ENCODE measurements at regions not wholly inside any gene's neighbourhood (a gene's known extent, or its start where the extent isn't known, plus 50 kb on each side); places are given as distances from the start of the nearest gene placed in this dataset.

- DNase-seq: no peak
Measured at GRCh38 chr2:220664272-220665107, 907.6 kb downstream of the EPHA4 start.

- no peak for DNase-seq
Measured at GRCh38 chr2:220665108-220665471, 907.0 kb downstream of the EPHA4 start.

- no peak for DNase-seq
Measured at GRCh38 chr2:220669324-220669723, 902.8 kb downstream of the EPHA4 start.

GRCh38 chr2:220670511-220670910 is 901.6 kb downstream of the EPHA4 start:
- no peak for DNase-seq

GRCh38 chr2:220673151-220673874 is 898.8 kb downstream of the EPHA4 start:
- DNase-seq: no peak

GRCh38 chr2:220674033-220674432 is 898.1 kb downstream of the EPHA4 start:
- DNase-seq: no peak

GRCh38 chr2:220676695-220677094 is 895.4 kb downstream of the EPHA4 start:
- no peak for DNase-seq

GRCh38 chr2:220678943-220679342 is 893.2 kb downstream of the EPHA4 start:
- no peak for DNase-seq

- no peak for DNase-seq
Measured at GRCh38 chr2:220682616-220683015, 889.5 kb downstream of the EPHA4 start.

GRCh38 chr2:220684099-220684498 is 888.0 kb downstream of the EPHA4 start:
- DNase-seq: no peak

- DNase-seq: peak; percentile 59 to 79 (median 74)
Measured at GRCh38 chr2:220687231-220687843, 884.8 kb downstream of the EPHA4 start.

GRCh38 chr2:220695397-220696279 is 876.5 kb downstream of the EPHA4 start:
- DNase-seq: no peak

GRCh38 chr2:220696280-220696669 is 875.8 kb downstream of the EPHA4 start:
- DNase-seq: no peak

- DNase-seq: no peak
Measured at GRCh38 chr2:220697011-220697410, 875.1 kb downstream of the EPHA4 start.

- DNase-seq: no peak
Measured at GRCh38 chr2:220701115-220701514, 871.0 kb downstream of the EPHA4 start.

- DNase-seq: no peak
Measured at GRCh38 chr2:220703279-220703678, 868.8 kb downstream of the EPHA4 start.

GRCh38 chr2:220704081-220704480 is 868.0 kb downstream of the EPHA4 start:
- no peak for DNase-seq

GRCh38 chr2:220704810-220705209 is 867.3 kb downstream of the EPHA4 start:
- no peak for DNase-seq

- DNase-seq: no peak
Measured at GRCh38 chr2:220705678-220706077, 866.4 kb downstream of the EPHA4 start.

- DNase-seq: no peak
Measured at GRCh38 chr2:220707261-220707660, 864.8 kb downstream of the EPHA4 start.

GRCh38 chr2:220708366-220708765 is 863.7 kb downstream of the EPHA4 start:
- DNase-seq: no peak

- DNase-seq: no peak
Measured at GRCh38 chr2:220717283-220717682, 854.8 kb downstream of the EPHA4 start.

- no peak for DNase-seq
Measured at GRCh38 chr2:220736778-220737177, 835.3 kb downstream of the EPHA4 start.

All from suppressor macrophage (primary cell).